HG03378 (cell line): ENCODE measurements at regions not wholly inside any gene's neighbourhood (a gene's known extent, or its start where the extent isn't known, plus 50 kb on each side); places are given as distances from the start of the nearest gene placed in this dataset.
"Not testable (repeated sequence)": the region's sequence is repeated elsewhere in the genome, so short reads cannot be mapped to it uniquely, and the experiment has no call there.

Experiments used
- ATAC-seq: cut with Tn5 transposase; IDR thresholded peaks from one replicate; pipeline ENCODE4 v1.9.1; 2021; ENCODE audit warnings: mild to moderate bottlenecking, moderate library complexity; ENCODE audit not compliant: unreplicated experiment

GRCh38 chr7:23931633-23932032 lies 221.6 kb downstream of the STK31 start:
- ATAC-seq: no peak

- no peak for ATAC-seq
These were observed 228.2 kb downstream of the STK31 start for GRCh38 chr7:23938215-23938614.

- ATAC-seq: peak; percentile 73
These were observed 229.0 kb downstream of the STK31 start for GRCh38 chr7:23938937-23939552.

- not testable (repeated sequence) for ATAC-seq
These were observed 229.7 kb downstream of the STK31 start for GRCh38 chr7:23939747-23940146.

- ATAC-seq: no peak
These were observed 231.5 kb downstream of the STK31 start for GRCh38 chr7:23941551-23941950.

GRCh38 chr7:23942032-23942431 lies 232.0 kb downstream of the STK31 start:
- ATAC-seq: no peak

- no peak for ATAC-seq
These were observed 234.1 kb downstream of the STK31 start for GRCh38 chr7:23944131-23944530.

GRCh38 chr7:23945472-23945871 lies 235.5 kb downstream of the STK31 start:
- ATAC-seq: no peak

GRCh38 chr7:23955145-23955544 lies 245.1 kb downstream of the STK31 start:
- no peak for ATAC-seq

GRCh38 chr7:23955600-23956149 lies 245.7 kb downstream of the STK31 start:
- no peak for ATAC-seq

- ATAC-seq: no peak
These were observed 247.0 kb downstream of the STK31 start for GRCh38 chr7:23956772-23957576.

GRCh38 chr7:23959821-23960220 lies 249.8 kb downstream of the STK31 start:
- ATAC-seq: no peak

GRCh38 chr7:23960361-23960760 lies 250.3 kb downstream of the STK31 start:
- no peak for ATAC-seq

- no peak for ATAC-seq
These were observed 253.6 kb downstream of the STK31 start for GRCh38 chr7:23963461-23964165.

- no peak for ATAC-seq
These were observed 254.7 kb downstream of the STK31 start for GRCh38 chr7:23964715-23965114.

- ATAC-seq: no peak
These were observed 255.3 kb downstream of the STK31 start for GRCh38 chr7:23965296-23965695.

GRCh38 chr7:23966941-23967340 lies 256.9 kb downstream of the STK31 start:
- ATAC-seq: no peak

GRCh38 chr7:23967949-23968599 lies 258.1 kb downstream of the STK31 start:
- no peak for ATAC-seq

GRCh38 chr7:23968791-23969190 lies 258.8 kb downstream of the STK31 start:
- ATAC-seq: no peak

- ATAC-seq: no peak
These were observed 259.4 kb downstream of the STK31 start for GRCh38 chr7:23969443-23969842.

GRCh38 chr7:23970193-23970592 lies 260.2 kb downstream of the STK31 start:
- no peak for ATAC-seq
